GM12865 (cell line): ENCODE measurements at regions not wholly inside any gene's neighbourhood (a gene's known extent, or its start where the extent isn't known, plus 50 kb on each side); places are given as distances from the start of the nearest gene placed in this dataset.

Source experiments
- DNase-seq: peaks from one replicate; pipeline ENCODE4 v3.0.0; 2010; ENCODE audit warnings: low read depth
- H3K4me3 ChIP-seq: 2 replicates; pipeline ENCODE4 v1.5.1; 2011; ENCODE audit warnings: mild to moderate bottlenecking, low read depth, low read length, control low read depth
- CTCF ChIP-seq: IDR thresholded peaks from 2 replicates; pipeline ENCODE4 v1.5.1; 2011; ENCODE audit warnings: low read length, control low read depth, low read depth, inconsistent platforms; ENCODE audit not compliant: insufficient read depth; ENCODE audit errors: missing control alignments

GRCh38 chr1:198031086-198031485, 113.9 kb downstream of the LHX9 start:
- no peak overlapping the region for H3K4me3 ChIP-seq
- TF ChIP-seq CTCF, result no peak
- no peak for DNase-seq

- no peak for TF ChIP-seq CTCF
- H3K4me3 ChIP-seq, result no peak overlapping the region
- DNase-seq, result peak; percentile 18
Observed at GRCh38 chr1:198032668-198033067, 115.5 kb downstream of the LHX9 start.

GRCh38 chr1:198040880-198041279, 115.9 kb upstream of the NEK7 start:
- no peak for TF ChIP-seq CTCF
- H3K4me3 ChIP-seq, result no peak overlapping the region
- no peak for DNase-seq

DNA sequence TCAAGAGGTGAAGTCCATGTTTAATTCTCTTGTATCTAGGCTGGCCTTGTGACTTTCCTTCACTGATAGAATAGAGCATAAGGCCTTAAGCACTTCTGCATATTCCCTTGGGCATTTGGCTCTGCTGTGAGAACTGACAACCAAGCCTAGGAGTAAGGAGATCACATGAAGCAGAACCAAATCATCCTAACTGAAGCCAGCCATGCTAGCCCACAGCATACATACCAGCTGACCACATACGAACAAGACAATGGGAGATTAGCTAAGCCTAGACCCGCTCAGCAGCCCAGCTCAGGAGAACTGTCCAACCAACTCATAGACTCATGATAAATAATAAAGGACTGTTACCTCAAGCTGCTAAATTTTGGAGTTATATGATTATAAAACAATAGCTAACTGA, 114.6 kb upstream of the NEK7 start:
- H3K4me3 ChIP-seq, result no peak overlapping the region
- TF ChIP-seq CTCF, result no peak
- DNase-seq, result no peak

DNA sequence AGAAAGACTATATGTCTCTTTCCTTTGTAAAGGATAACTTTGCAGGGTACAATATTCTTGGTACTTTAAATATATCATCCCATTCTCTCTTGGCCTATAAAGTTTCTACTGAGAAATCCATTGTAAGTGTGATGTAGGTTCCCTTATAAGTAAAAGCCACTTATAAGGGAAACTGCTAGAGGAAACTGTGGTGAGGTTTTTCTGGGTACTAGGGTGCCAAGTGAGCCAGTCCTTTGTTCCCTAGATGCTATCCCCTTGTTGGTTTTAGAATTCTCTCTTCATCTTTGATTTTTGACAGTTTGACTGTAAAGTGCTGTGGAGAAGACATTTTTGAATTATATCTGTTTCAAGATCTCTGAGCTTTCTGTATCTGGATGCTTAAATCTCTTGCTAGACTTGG, 108.9 kb upstream of the NEK7 start:
- no peak overlapping the region for H3K4me3 ChIP-seq
- DNase-seq, result no peak
- no peak for TF ChIP-seq CTCF

- H3K4me3 ChIP-seq, result no peak overlapping the region
- TF ChIP-seq CTCF, result no peak
- no peak for DNase-seq
Observed at GRCh38 chr1:198054510-198054909, 102.3 kb upstream of the NEK7 start.

GRCh38 chr1:198056255-198056654, 100.5 kb upstream of the NEK7 start:
- no peak overlapping the region for H3K4me3 ChIP-seq
- DNase-seq, result peak; percentile 30
- TF ChIP-seq CTCF, result peak; percentile 44
